ENCODE measurements at regions not wholly inside any gene's neighbourhood (a gene's known extent, or its start where the extent isn't known, plus 50 kb on each side); places are given as distances from the start of the nearest gene placed in this dataset.

DNA sequence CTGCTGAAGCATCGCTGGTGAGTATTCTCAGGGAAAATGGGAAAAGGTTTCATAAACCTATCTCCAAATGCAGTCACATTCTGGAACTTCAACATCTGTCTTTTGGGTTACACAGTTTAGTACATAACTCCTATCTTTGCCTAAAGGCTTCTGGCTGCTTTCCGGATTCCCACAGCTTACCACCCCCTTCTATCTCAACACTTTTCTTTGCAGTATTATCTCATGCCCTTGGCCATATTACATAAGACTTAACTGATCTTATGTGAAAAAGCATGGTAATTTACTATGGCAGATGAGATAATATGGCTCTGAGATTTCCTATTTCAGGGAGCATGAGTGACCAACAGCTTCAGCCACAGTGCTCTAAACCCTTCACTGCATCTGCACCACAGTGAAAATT, 369.3 kb upstream of the LINC00305 start:
- no peak overlapping the region for H3K4me3 ChIP-seq (ENCODE audit: low read length in 2 of 2)
- H3K27me3 ChIP-seq (ENCODE audit: control insufficient read depth in 2 of 2, insufficient read depth in 1 of 2, low read length in 1 of 2) = no peaks in the 10 kb centered on the region
- no peaks in the 10 kb centered on the region for H3K9me3 ChIP-seq (ENCODE audit: control insufficient read depth in 2 of 2, insufficient read depth in 1 of 2, low read length in 1 of 2)
- no peaks in the 10 kb centered on the region for H3K4me1 ChIP-seq (ENCODE audit: control insufficient read depth in 2 of 2, insufficient read depth in 2 of 2, low read length in 2 of 2)
- no peaks in the 10 kb centered on the region for H3K36me3 ChIP-seq (ENCODE audit: control insufficient read depth in 2 of 2, insufficient read depth in 2 of 2, low read length in 1 of 2)
- DNase-seq (ENCODE audit: low read depth in 6 of 9, low spot score in 9 of 9) = no peak
- H3K27ac ChIP-seq (ENCODE audit: low read depth in 1 of 2, low read length in 1 of 2) = no peak overlapping the region
- 96% methylated on average over 2 of the region's 2 CpGs for WGBS

DNA sequence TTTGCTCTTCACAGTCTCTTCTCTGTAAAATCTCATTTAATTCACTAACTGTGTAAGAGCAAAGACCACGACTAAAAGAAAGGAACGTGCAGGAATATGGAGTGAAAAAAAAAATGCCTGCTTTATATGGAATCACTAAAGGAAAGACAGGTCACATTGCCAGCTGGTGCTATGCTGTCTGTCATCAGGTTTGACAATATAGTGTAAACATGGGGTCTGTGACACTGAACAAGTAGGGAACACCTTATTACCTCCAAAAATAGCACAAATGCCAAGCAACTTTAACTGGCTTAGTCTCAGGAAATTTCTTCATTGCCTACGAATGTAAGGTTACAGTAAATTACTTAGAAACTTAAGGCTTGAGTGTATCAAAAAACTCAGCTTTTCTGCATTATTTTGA, 364.5 kb upstream of the LINC00305 start:
- H3K27ac ChIP-seq (ENCODE audit: low read depth in 1 of 2, low read length in 1 of 2) = no peak overlapping the region
- H3K9me3 ChIP-seq (ENCODE audit: control insufficient read depth in 2 of 2, insufficient read depth in 1 of 2, low read length in 1 of 2) = no peaks in the 10 kb centered on the region
- 82% methylated on average over 3 of the region's 3 CpGs for WGBS
- no peaks in the 10 kb centered on the region for H3K27me3 ChIP-seq (ENCODE audit: control insufficient read depth in 2 of 2, insufficient read depth in 1 of 2, low read length in 1 of 2)
- H3K4me1 ChIP-seq (ENCODE audit: control insufficient read depth in 2 of 2, insufficient read depth in 2 of 2, low read length in 2 of 2) = no peaks in the 10 kb centered on the region
- no peaks in the 10 kb centered on the region for H3K36me3 ChIP-seq (ENCODE audit: control insufficient read depth in 2 of 2, insufficient read depth in 2 of 2, low read length in 1 of 2)
- DNase-seq (ENCODE audit: low read depth in 6 of 9, low spot score in 9 of 9) = no peak
- no peak overlapping the region for H3K4me3 ChIP-seq (ENCODE audit: low read length in 2 of 2)

DNA sequence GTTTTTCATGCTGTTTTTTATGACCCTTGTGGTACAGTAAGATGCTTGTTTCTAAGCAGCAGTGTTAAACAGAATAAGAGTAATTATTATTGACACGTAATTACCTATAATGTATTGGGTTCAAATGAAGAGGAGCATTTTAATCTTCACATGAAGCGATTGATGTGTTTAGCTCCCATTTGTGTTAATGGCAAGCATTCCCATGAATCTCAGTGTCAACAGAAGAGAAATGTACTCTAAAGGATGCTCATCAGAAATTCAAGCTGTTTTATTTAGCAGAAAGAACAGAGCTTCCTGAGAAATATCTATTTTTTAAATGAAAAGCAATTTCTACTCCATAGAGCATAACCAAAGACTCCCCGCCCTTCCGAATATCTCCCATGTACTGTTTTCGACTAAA, 341.3 kb upstream of the LINC00305 start:
- no peak for DNase-seq (ENCODE audit: low read depth in 6 of 9, low spot score in 9 of 9)
- Histone ChIP-seq H3K27ac (ENCODE audit: low read depth in 1 of 2, low read length in 1 of 2) (no peak overlapping the region), H3K27me3 (ENCODE audit: control insufficient read depth in 2 of 2, insufficient read depth in 1 of 2, low read length in 1 of 2) (no peaks in the 10 kb centered on the region), H3K4me1 (ENCODE audit: control insufficient read depth in 2 of 2, insufficient read depth in 2 of 2, low read length in 2 of 2) (no peaks in the 10 kb centered on the region), H3K4me3 (ENCODE audit: low read length in 2 of 2) (no peak overlapping the region), H3K36me3 (ENCODE audit: control insufficient read depth in 2 of 2, insufficient read depth in 2 of 2, low read length in 1 of 2) (no peaks in the 10 kb centered on the region), H3K9me3 (ENCODE audit: control insufficient read depth in 2 of 2, insufficient read depth in 1 of 2, low read length in 1 of 2) (no peaks in the 10 kb centered on the region)
- WGBS = 95% methylated on average over 5 of the region's 5 CpGs

DNA sequence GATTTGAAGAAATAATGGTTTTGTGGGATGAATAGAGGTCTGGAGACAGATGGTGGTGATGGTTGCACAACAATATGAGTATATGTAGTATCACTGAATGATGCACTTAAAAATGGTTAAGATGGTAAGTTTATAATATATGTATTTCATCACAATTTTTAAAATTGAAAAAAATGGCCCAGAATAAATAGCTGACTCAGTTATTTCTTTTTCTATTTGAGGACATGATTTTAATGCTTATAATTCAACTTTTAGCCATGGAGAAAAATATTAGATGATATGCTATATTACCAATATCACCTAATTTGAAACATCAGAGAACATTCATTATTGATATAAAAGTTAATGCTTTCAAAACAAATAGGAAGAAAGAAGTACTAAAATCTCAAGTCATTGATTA, 339.8 kb upstream of the LINC00305 start:
- no peak for DNase-seq (ENCODE audit: low read depth in 6 of 9, low spot score in 9 of 9)
- no peaks in the 10 kb centered on the region for H3K4me1 ChIP-seq (ENCODE audit: control insufficient read depth in 2 of 2, insufficient read depth in 2 of 2, low read length in 2 of 2)
- no peaks in the 10 kb centered on the region for H3K27me3 ChIP-seq (ENCODE audit: control insufficient read depth in 2 of 2, insufficient read depth in 1 of 2, low read length in 1 of 2)
- no peak overlapping the region for H3K27ac ChIP-seq (ENCODE audit: low read depth in 1 of 2, low read length in 1 of 2)
- no peaks in the 10 kb centered on the region for H3K9me3 ChIP-seq (ENCODE audit: control insufficient read depth in 2 of 2, insufficient read depth in 1 of 2, low read length in 1 of 2)
- H3K4me3 ChIP-seq (ENCODE audit: low read length in 2 of 2) = no peak overlapping the region
- no peaks in the 10 kb centered on the region for H3K36me3 ChIP-seq (ENCODE audit: control insufficient read depth in 2 of 2, insufficient read depth in 2 of 2, low read length in 1 of 2)

DNA sequence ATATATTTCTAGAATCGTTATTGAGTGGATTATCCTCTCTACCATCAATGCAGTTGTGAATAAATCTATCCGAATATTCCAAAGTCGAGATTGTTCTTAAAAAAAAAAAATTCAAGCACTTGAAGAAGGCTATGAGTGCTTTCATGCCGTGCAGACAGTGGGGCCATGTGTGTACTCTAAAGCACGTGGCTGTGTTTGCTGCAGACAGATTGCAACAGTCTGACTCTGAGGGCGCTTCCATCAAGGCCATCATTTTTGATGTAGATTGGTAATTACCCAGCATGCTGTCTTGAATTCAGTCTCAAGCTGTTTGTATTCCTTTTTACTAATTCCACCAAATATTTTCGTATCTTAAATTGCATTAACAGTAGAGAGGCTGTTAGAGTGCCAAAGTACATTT, 325.9 kb upstream of the LINC00305 start:
- H3K4me1 ChIP-seq (ENCODE audit: control insufficient read depth in 2 of 2, insufficient read depth in 2 of 2, low read length in 2 of 2) = no peaks in the 10 kb centered on the region
- H3K27me3 ChIP-seq (ENCODE audit: control insufficient read depth in 2 of 2, insufficient read depth in 1 of 2, low read length in 1 of 2) = no peaks in the 10 kb centered on the region
- DNase-seq (ENCODE audit: low read depth in 6 of 9, low spot score in 9 of 9) = no peak
- 83% methylated on average over 7 of the region's 7 CpGs for WGBS
- H3K4me3 ChIP-seq (ENCODE audit: low read length in 2 of 2) = no peak overlapping the region
- no peaks in the 10 kb centered on the region for H3K36me3 ChIP-seq (ENCODE audit: control insufficient read depth in 2 of 2, insufficient read depth in 2 of 2, low read length in 1 of 2)
- no peak overlapping the region for H3K27ac ChIP-seq (ENCODE audit: low read depth in 1 of 2, low read length in 1 of 2)
- H3K9me3 ChIP-seq (ENCODE audit: control insufficient read depth in 2 of 2, insufficient read depth in 1 of 2, low read length in 1 of 2) = peaks cover 0 to 3% of the 10 kb centered on the region in 2 donors

DNA sequence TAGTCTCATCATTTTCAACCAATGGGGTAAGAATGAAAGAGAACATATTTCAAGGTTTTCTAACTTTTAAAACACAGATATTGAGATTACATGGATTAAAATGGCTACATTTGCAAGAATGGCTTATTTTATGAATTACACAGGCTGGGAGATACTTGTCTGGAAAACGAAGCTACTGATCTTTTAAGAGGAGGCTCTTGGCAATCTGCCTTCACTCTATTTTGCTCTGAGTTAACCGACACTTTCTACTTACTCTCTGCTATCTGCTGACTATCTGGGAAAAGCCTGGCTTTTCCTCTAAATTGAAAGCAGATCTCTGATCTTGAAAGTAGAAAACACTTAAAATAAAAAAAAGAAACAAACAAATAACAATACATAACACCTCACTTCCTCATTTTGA, 325.4 kb upstream of the LINC00305 start:
- 62% methylated on average over 2 of the region's 2 CpGs for WGBS
- Histone ChIP-seq H3K4me1 (ENCODE audit: control insufficient read depth in 2 of 2, insufficient read depth in 2 of 2, low read length in 2 of 2) (no peaks in the 10 kb centered on the region), H3K27me3 (ENCODE audit: control insufficient read depth in 2 of 2, insufficient read depth in 1 of 2, low read length in 1 of 2) (no peaks in the 10 kb centered on the region), H3K36me3 (ENCODE audit: control insufficient read depth in 2 of 2, insufficient read depth in 2 of 2, low read length in 1 of 2) (no peaks in the 10 kb centered on the region), H3K4me3 (ENCODE audit: low read length in 2 of 2) (no peak overlapping the region), H3K9me3 (ENCODE audit: control insufficient read depth in 2 of 2, insufficient read depth in 1 of 2, low read length in 1 of 2) (peaks cover 0 to 3% of the 10 kb centered on the region in 2 donors), H3K27ac (ENCODE audit: low read depth in 1 of 2, low read length in 1 of 2) (no peak overlapping the region)
- no peak for DNase-seq (ENCODE audit: low read depth in 6 of 9, low spot score in 9 of 9)

DNA sequence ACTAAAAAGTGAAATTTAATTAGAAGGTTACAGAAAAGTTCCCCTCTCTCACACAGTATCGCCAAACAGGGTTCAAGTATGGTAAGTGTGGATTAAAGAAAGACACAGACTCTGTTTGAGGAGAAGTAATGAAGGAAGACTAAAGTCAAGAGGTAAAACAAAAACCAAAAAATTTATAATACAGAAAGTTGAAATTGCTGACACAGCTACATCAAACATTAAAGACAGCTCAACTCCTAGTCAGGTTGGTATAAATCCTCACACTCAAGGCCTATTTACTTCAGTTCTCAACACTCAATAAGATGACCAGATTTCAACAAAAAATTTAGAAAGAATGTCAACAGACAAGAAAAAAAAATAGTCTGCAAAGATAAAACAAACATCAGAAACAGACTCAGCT, 300.5 kb upstream of the LINC00305 start:
- H3K36me3 ChIP-seq (ENCODE audit: control insufficient read depth in 2 of 2, insufficient read depth in 2 of 2, low read length in 1 of 2) = no peaks in the 10 kb centered on the region
- no peaks in the 10 kb centered on the region for H3K27me3 ChIP-seq (ENCODE audit: control insufficient read depth in 2 of 2, insufficient read depth in 1 of 2, low read length in 1 of 2)
- H3K27ac ChIP-seq (ENCODE audit: low read depth in 1 of 2, low read length in 1 of 2) = no peak overlapping the region
- DNase-seq (ENCODE audit: low read depth in 6 of 9, low spot score in 9 of 9) = no peak
- H3K4me3 ChIP-seq (ENCODE audit: low read length in 2 of 2) = no peak overlapping the region
- H3K4me1 ChIP-seq (ENCODE audit: control insufficient read depth in 2 of 2, insufficient read depth in 2 of 2, low read length in 2 of 2) = no peaks in the 10 kb centered on the region
- no peaks in the 10 kb centered on the region for H3K9me3 ChIP-seq (ENCODE audit: control insufficient read depth in 2 of 2, insufficient read depth in 1 of 2, low read length in 1 of 2)
- 94% methylated on average over 1 of the region's 1 CpG for WGBS

DNA sequence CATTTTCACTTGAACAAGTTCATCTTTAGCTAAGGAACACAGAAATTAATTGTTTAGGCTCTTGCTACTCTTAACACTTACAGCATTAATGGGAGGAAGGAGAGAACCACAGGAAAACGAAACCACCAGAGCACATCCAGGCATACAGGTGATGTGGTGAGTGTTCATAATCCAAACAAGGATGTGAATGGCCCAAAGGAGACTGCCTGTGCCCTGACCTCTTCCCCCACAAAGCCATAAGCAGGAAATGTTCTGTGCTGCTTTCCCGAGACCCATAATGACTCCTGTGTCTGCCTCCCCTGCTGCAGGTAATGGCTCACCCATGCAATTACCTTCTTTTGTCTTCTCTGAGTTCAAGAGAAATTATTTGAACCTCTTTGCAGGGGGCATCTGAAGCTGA, 295.9 kb upstream of the LINC00305 start:
- 3% methylated on average over 2 of the region's 2 CpGs for WGBS
- no peaks in the 10 kb centered on the region for H3K4me1 ChIP-seq (ENCODE audit: control insufficient read depth in 2 of 2, insufficient read depth in 2 of 2, low read length in 2 of 2)
- no peaks in the 10 kb centered on the region for H3K27me3 ChIP-seq (ENCODE audit: control insufficient read depth in 2 of 2, insufficient read depth in 1 of 2, low read length in 1 of 2)
- no peaks in the 10 kb centered on the region for H3K9me3 ChIP-seq (ENCODE audit: control insufficient read depth in 2 of 2, insufficient read depth in 1 of 2, low read length in 1 of 2)
- no peaks in the 10 kb centered on the region for H3K36me3 ChIP-seq (ENCODE audit: control insufficient read depth in 2 of 2, insufficient read depth in 2 of 2, low read length in 1 of 2)
- no peak overlapping the region for H3K27ac ChIP-seq (ENCODE audit: low read depth in 1 of 2, low read length in 1 of 2)
- no peak for DNase-seq (ENCODE audit: low read depth in 6 of 9, low spot score in 9 of 9)
- H3K4me3 ChIP-seq (ENCODE audit: low read length in 2 of 2) = no peak overlapping the region

DNA sequence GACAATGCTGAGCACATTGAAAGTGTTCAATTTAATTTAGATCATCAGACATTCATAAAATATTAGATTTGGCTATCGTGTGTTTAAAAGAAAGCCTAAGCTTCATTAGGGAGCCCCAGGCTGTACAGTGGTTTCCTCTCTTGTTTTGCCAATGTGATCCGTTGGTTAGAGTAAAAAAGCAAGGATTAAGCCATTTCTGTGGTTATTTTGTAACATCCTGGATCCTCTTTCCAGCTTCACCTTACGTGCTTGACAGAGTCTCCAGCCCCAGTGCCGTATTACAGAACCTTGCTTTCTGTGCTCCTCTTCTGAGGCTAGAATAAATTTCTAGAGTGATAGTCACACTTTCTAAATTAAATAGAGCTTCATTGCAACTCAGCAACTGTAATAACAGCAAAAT, 289.3 kb upstream of the LINC00305 start:
- no peak overlapping the region for H3K4me3 ChIP-seq (ENCODE audit: low read length in 2 of 2)
- H3K36me3 ChIP-seq (ENCODE audit: control insufficient read depth in 2 of 2, insufficient read depth in 2 of 2, low read length in 1 of 2) = no peaks in the 10 kb centered on the region
- no peaks in the 10 kb centered on the region for H3K4me1 ChIP-seq (ENCODE audit: control insufficient read depth in 2 of 2, insufficient read depth in 2 of 2, low read length in 2 of 2)
- H3K27ac ChIP-seq (ENCODE audit: low read depth in 1 of 2, low read length in 1 of 2) = no peak overlapping the region
- no peaks in the 10 kb centered on the region for H3K9me3 ChIP-seq (ENCODE audit: control insufficient read depth in 2 of 2, insufficient read depth in 1 of 2, low read length in 1 of 2)
- DNase-seq (ENCODE audit: low read depth in 6 of 9, low spot score in 9 of 9) = no peak
- H3K27me3 ChIP-seq (ENCODE audit: control insufficient read depth in 2 of 2, insufficient read depth in 1 of 2, low read length in 1 of 2) = no peaks in the 10 kb centered on the region
- 83% methylated on average over 4 of the region's 4 CpGs for WGBS

DNA sequence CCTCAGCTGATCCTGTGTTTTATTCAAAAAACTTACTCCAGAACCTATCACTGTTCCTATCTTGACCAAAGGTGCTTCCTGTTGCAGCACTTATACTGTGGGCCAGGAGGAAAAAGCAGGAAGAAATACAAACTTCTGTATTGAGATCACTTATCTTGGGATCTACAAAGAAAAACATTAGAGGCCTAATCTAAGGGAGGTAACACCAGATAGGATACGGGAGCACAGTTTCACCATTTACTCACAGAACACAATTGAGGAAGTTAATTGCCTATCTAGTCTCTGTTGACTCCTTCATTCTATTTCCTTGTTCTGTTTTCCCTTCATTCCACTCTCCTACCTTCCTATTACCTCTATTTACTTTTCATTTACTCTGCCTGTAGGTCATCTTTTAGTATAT, 287.2 kb upstream of the LINC00305 start:
- 32% methylated on average over 1 of the region's 1 CpG for WGBS
- Histone ChIP-seq H3K4me1 (ENCODE audit: control insufficient read depth in 2 of 2, insufficient read depth in 2 of 2, low read length in 2 of 2) (no peaks in the 10 kb centered on the region), H3K4me3 (ENCODE audit: low read length in 2 of 2) (no peak overlapping the region), H3K27ac (ENCODE audit: low read depth in 1 of 2, low read length in 1 of 2) (no peak overlapping the region), H3K9me3 (ENCODE audit: control insufficient read depth in 2 of 2, insufficient read depth in 1 of 2, low read length in 1 of 2) (no peaks in the 10 kb centered on the region), H3K36me3 (ENCODE audit: control insufficient read depth in 2 of 2, insufficient read depth in 2 of 2, low read length in 1 of 2) (no peaks in the 10 kb centered on the region), H3K27me3 (ENCODE audit: control insufficient read depth in 2 of 2, insufficient read depth in 1 of 2, low read length in 1 of 2) (no peaks in the 10 kb centered on the region)
- no peak for DNase-seq (ENCODE audit: low read depth in 6 of 9, low spot score in 9 of 9)
